ENCODE measurements at regions not wholly inside any gene's neighbourhood (a gene's known extent, or its start where the extent isn't known, plus 50 kb on each side); places are given as distances from the start of the nearest gene placed in this dataset.
"Not testable (repeated sequence)": the region's sequence is repeated elsewhere in the genome, so short reads cannot be mapped to it uniquely, and the experiment has no call there.

DNA sequence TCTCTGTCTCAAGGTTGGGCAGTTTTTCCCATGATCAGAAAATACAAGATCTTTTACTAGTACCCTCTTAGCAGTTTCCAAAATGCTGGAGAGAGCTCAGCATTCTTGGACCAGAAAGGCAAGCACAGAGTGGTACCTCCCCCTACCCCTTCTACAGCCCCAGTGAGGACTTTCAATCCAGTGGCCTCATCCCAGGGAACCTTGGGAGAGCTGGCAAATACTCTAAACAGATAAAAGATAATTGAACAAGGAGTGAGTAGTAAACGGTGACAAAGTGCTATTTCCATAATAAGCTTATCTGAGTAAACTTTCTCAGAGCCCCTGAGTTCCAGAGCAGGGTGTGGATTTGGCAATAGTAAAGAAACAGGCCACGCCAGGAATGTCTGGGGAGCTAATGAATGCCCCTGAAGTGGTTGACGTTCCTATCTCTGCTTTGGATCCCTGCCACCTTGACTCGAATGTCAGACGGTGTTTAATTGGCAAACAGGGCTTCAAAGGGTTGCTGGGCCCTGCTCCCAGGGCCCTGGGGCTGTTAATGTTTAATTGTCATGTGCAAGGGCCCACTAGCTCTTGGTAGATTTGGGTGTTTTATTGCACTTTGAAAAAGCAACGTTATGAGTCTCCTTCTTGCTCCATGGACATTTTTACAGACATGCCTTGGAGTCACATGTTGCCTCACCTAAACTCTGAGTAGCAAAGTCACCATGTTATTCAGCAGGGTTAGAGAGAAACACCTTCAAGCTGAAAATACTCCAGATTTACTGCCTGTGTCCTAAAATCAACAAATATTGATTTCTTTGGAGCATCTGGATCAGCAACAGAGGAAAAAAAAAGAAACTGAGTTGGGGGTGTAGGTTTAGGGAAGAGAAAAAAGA, 239.9 kb downstream of the CYRIA start:
- 24 to 30% methylated on average over 6 of the region's 6 CpGs for WGBS, 2 donors
- H3K4me3 ChIP-seq, result no peak overlapping the region
- no peaks in the 10 kb centered on the region for H3K27me3 ChIP-seq
- no peak overlapping the region for H3K27ac ChIP-seq
- intact Hi-C loops (cut with DNase I; ENCODE audit: low total_unique reads), result no loop called here
- no peaks in the 10 kb centered on the region for H3K9me3 ChIP-seq
- TF ChIP-seq POLR2A (IDR thresholded peaks at IDR 0.05), result no peak
- TF ChIP-seq, protein P1, sequence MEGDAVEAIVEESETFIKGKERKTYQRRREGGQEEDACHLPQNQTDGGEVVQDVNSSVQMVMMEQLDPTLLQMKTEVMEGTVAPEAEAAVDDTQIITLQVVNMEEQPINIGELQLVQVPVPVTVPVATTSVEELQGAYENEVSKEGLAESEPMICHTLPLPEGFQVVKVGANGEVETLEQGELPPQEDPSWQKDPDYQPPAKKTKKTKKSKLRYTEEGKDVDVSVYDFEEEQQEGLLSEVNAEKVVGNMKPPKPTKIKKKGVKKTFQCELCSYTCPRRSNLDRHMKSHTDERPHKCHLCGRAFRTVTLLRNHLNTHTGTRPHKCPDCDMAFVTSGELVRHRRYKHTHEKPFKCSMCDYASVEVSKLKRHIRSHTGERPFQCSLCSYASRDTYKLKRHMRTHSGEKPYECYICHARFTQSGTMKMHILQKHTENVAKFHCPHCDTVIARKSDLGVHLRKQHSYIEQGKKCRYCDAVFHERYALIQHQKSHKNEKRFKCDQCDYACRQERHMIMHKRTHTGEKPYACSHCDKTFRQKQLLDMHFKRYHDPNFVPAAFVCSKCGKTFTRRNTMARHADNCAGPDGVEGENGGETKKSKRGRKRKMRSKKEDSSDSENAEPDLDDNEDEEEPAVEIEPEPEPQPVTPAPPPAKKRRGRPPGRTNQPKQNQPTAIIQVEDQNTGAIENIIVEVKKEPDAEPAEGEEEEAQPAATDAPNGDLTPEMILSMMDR (IDR thresholded peaks at IDR 0.05), result no peak
- no peaks in the 10 kb centered on the region for H3K4me1 ChIP-seq
- no peaks in the 10 kb centered on the region for H3K36me3 ChIP-seq (ENCODE audit: low read depth, missing control alignments)
- DNase-seq, result no peak

DNA sequence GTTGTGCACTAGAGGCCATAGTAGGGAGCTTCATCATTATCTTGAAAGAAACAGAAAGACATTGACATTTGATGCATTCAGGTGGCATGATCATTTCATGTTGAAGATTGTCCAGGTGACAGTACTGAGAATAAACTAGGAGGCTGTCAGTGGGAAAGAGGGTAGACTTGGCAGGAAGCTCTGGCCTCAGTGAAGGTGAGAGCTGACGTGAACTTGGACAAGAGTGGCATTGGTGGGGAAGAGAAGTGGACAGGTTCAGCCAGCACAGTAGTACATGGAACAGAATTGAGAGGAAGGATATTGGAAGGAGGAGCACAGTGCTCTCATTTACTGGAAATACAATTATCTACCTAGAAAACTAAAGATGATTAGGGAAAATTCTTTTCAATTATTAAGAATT, 245.2 kb downstream of the CYRIA start:
- Histone ChIP-seq H3K9me3 (no peaks in the 10 kb centered on the region), H3K27ac (no peak overlapping the region), H3K4me1 (no peaks in the 10 kb centered on the region), H3K27me3 (no peaks in the 10 kb centered on the region), H3K4me3 (no peak overlapping the region), H3K36me3 (ENCODE audit: low read depth, missing control alignments) (no peaks in the 10 kb centered on the region)
- TF ChIP-seq POLR2A (IDR thresholded peaks at IDR 0.05), result no peak
- TF ChIP-seq, protein P1 (IDR thresholded peaks at IDR 0.05), result no peak
- no peak for DNase-seq
- 91 to 94% methylated on average over 1 of the region's 1 CpG for WGBS, 2 donors
- intact Hi-C loops (cut with DNase I; ENCODE audit: low total_unique reads), result no loop called here

DNA sequence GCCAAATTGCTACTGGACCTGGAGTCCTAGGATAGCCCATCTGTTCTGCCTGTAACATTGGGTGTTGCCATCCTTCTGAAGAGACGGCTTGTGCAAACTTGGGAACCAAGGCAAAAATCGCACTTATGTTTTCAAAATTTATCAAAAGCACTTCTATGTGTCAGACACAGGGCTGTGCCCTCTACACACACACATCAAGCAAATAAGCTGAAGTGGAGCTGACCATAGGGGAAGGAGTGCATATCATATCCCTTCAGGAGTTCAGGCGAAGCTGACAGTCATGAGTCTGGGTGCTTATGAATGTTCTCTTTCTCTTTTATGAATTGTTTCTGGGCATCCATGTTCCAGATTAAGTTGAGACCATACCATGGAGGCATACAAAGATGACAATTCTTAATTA, 247.9 kb downstream of the CYRIA start:
- Histone ChIP-seq H3K27ac (no peak overlapping the region), H3K27me3 (no peaks in the 10 kb centered on the region), H3K9me3 (no peaks in the 10 kb centered on the region), H3K4me1 (no peaks in the 10 kb centered on the region), H3K4me3 (no peak overlapping the region), H3K36me3 (ENCODE audit: low read depth, missing control alignments) (no peaks in the 10 kb centered on the region)
- DNase-seq, result no peak
- WGBS, 2 donors, result 94 to 96% methylated on average over 3 of the region's 3 CpGs
- intact Hi-C loops (cut with DNase I; ENCODE audit: low total_unique reads), result no loop called here
- TF ChIP-seq, protein P1 (IDR thresholded peaks at IDR 0.05), result no peak

DNA sequence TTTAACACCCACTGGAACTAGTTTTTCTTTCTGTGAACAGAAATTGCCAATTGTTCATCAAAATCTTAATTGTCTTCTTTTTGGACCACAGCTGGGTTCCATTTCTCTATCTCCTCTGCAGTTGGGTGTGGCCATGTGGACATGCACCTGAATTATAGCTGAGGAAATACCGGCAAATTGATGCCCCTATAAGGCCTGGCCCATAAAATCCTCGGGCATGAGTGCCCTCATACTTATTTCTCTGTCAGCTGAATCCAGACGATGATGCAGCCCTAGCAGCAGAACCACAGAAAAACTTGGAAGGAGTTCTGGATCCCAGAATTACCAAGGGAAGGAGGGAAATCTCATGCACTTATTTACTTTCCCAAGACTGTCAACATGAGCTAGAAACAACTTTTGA, 249.0 kb downstream of the CYRIA start:
- intact Hi-C loops (cut with DNase I; ENCODE audit: low total_unique reads), result no loop called here
- Histone ChIP-seq H3K27ac (no peak overlapping the region), H3K9me3 (no peaks in the 10 kb centered on the region), H3K4me3 (no peak overlapping the region), H3K27me3 (no peaks in the 10 kb centered on the region), H3K4me1 (no peaks in the 10 kb centered on the region), H3K36me3 (ENCODE audit: low read depth, missing control alignments) (no peaks in the 10 kb centered on the region)
- WGBS, 2 donors, result 89 to 92% methylated on average over 3 of the region's 3 CpGs
- no peak for TF ChIP-seq POLR2A (IDR thresholded peaks at IDR 0.05)
- TF ChIP-seq, protein P1 (IDR thresholded peaks at IDR 0.05), result no peak
- DNase-seq, result no peak

DNA sequence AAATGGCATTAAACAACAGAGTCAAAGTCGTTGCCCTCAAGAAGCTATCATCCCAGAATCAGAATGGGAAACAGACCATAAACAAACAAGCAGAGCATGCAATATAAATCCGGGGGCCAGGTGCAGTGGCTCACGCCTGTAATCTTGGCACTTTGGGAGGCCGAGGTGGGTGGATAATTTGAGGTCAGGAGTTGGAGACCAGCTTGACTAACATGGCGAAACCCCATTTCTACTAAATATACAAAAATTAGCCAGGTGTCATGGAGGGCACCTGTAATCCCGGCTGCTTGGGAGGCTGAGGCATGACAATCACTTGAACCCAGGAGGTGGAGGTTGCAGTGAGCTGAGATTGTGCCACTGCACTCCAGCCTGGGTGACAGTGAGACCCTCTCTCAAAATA, 249.8 kb downstream of the CYRIA start:
- intact Hi-C loops (cut with DNase I; ENCODE audit: low total_unique reads); H3K27me3 ChIP-seq; H3K4me1 ChIP-seq; DNase-seq; H3K4me3 ChIP-seq; H3K27ac ChIP-seq; H3K36me3 ChIP-seq (ENCODE audit: low read depth, missing control alignments); H3K9me3 ChIP-seq: not testable (repeated sequence)
- WGBS, 2 donors, result 95 to 98% methylated on average over 6 of the region's 6 CpGs
